ENCODE measurements at regions not wholly inside any gene's neighbourhood (a gene's known extent, or its start where the extent isn't known, plus 50 kb on each side); places are given as distances from the start of the nearest gene placed in this dataset.

GRCh38 chr12:115444346-115444745 lies 760.4 kb upstream of the TBX3 start:
- Histone ChIP-seq H3K4me3 (ENCODE audit: low read depth in 2 of 2, low read length in 1 of 2) (no peak overlapping the region), H3K4me1 (ENCODE audit: control insufficient read depth in 1 of 2, insufficient read depth in 2 of 2, low read depth in 1 of 2, low read length in 1 of 2) (no peaks in the 10 kb centered on the region; a peak in 1 of 4 replicates), H3K9me2 (no peaks in the 10 kb centered on the region), H3K27me3 (ENCODE audit: insufficient read depth) (no peaks in the 10 kb centered on the region), H2AFZ (ENCODE audit: low read depth) (no peak overlapping the region), H4K20me1 (ENCODE audit: insufficient read depth) (no peaks in the 10 kb centered on the region), H3K4me2 (no peak overlapping the region), H3K9ac (no peak overlapping the region), H3K36me3 (replicated peaks in 1 of 2; ENCODE audit: control insufficient read depth in 1 of 2, insufficient read depth in 2 of 2, low read length in 1 of 2) (no peaks in the 10 kb centered on the region), H3K27ac (ENCODE audit: low read depth in 2 of 2, low read length in 1 of 2) (no peak overlapping the region), H3K9me3 (no peaks in the 10 kb centered on the region), H3K79me2 (ENCODE audit: insufficient read depth) (no peaks in the 10 kb centered on the region), H3F3A (replicated peaks; ENCODE audit: insufficient read depth) (no peaks in the 10 kb centered on the region)
- TF ChIP-seq REST (IDR thresholded peaks at IDR 0.05; ENCODE audit: low read depth, low read length) (no peak), EZH2phosphoT487 (IDR thresholded peaks at IDR 0.05; ENCODE audit: borderline replicate concordance, low read depth) (no peak), TEAD4 (IDR thresholded peaks at IDR 0.05; ENCODE audit: borderline replicate concordance, insufficient read depth) (no peak), NRF1 (IDR thresholded peaks at IDR 0.05; ENCODE audit: low read depth, low read length) (no peak), MEF2A (IDR thresholded peaks at IDR 0.05; ENCODE audit: borderline replicate concordance, low read depth) (no peak), IRF3 (IDR thresholded peaks at IDR 0.05; ENCODE audit: low read depth, low read length) (no peak), TAF1 (IDR thresholded peaks at IDR 0.05; ENCODE audit: borderline replicate concordance, low read depth, low read length) (no peak), ZBTB33 (IDR thresholded peaks at IDR 0.05; ENCODE audit: borderline replicate concordance, low read depth) (no peak), RCOR1 (IDR thresholded peaks at IDR 0.05; ENCODE audit: low read length) (no peak), FOXM1 (IDR thresholded peaks at IDR 0.05; ENCODE audit: low read depth) (no peak), GABPA (IDR thresholded peaks at IDR 0.05; ENCODE audit: low read depth) (no peak)
- 81% methylated on average over 1 of the region's 1 CpG for WGBS (ENCODE audit: low lambda C conversion rate)
- DNase-seq = no peak
- CTCF ChIA-PET = no interaction called here
- POLR2A ChIA-PET = no interaction called here

Data from SK-N-SH (cell line).